Activated naive CD4-positive, alpha-beta T cell treated with anti-CD3 and anti-CD28 coated beads, Interleukin-2, amount 10 ng/mL, durations not matched to agents 7 days and 5 days (primary cell): ENCODE measurements at regions not wholly inside any gene's neighbourhood (a gene's known extent, or its start where the extent isn't known, plus 50 kb on each side); places are given as distances from the start of the nearest gene placed in this dataset.

Source experiments
- CTCF ChIA-PET: fragments of 350-600 bp; sonication (Branson Sonifier 250); formaldehyde crosslinking; loops from one replicate; lab custom pipeline; 2021; ENCODE audit warnings: antibody characterized with exemption; lab: Charles Lee
- DNase-seq: peaks from one replicate; pipeline ENCODE4 v3.0.0-alpha.2; 2020
- H3K27ac Mint-ChIP-seq: one replicate; pipeline ENCODE4 v1.8.0; 2021; ENCODE audit warnings: mild to moderate bottlenecking, moderate library complexity, mixed read lengths
- H3K27me3 Mint-ChIP-seq: one replicate; pipeline ENCODE4 v1.8.0; 2021; ENCODE audit warnings: mild to moderate bottlenecking, mixed read lengths
- H3K36me3 Mint-ChIP-seq: one replicate; pipeline ENCODE4 v1.8.0; 2021; ENCODE audit warnings: mixed read lengths
- H3K4me1 Mint-ChIP-seq: one replicate; pipeline ENCODE4 v1.8.0; 2021; ENCODE audit warnings: mixed read lengths
- H3K4me3 Mint-ChIP-seq: one replicate; pipeline ENCODE4 v1.8.0; 2021; ENCODE audit warnings: mild to moderate bottlenecking, moderate library complexity, mixed read lengths
- H3K9me3 Mint-ChIP-seq: one replicate; pipeline ENCODE4 v1.8.0; 2021; ENCODE audit warnings: mixed read lengths

DNA sequence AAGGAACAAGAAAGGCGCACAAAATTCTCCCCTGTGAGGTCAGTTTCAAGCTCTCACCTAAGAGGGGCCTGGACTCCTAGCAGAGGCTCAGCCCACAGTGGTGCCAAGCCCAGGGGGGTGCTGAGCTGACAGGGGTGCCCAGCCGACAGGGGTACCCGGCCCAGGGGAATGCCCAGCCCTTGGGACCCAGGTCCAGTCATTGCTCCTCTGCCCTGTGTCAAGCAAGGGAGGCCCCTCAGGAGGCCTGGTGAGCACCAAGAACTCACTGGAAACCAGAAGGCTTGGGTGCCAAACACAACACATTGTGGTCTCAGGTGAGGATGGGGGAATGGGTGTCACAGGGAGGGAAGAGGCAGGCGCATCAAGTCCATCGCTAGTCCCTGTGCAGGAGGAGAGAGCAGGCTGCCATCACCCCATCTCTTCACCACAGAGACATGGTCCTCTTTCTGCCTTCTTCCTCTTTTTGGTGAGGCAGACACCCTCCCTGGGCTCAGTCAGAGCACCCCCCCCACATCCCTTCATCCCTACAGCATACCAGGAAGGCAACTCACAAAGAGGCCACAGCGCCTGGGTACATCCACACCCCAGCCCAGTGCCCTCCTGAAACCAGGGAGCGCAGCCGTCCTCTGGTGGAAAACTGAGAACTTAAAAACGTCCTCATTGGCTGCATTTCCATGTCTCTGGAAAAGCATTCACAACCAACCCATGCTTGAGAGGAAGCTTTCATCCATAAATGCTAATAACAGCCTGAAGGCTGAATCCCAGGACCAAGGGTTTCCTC is 111.3 kb downstream of the BANF2 start:
- Mint-ChIP-seq H3K9me3 (no peaks in the 10 kb centered on the region), H3K27ac (no peak overlapping the region), H3K4me3 (no peak overlapping the region), H3K4me1 (no peaks in the 10 kb centered on the region), H3K27me3 (peaks cover 5% of the 10 kb centered on the region), H3K36me3 (no peaks in the 10 kb centered on the region)
- no peak for DNase-seq
- CTCF ChIA-PET = no interaction called here

DNA sequence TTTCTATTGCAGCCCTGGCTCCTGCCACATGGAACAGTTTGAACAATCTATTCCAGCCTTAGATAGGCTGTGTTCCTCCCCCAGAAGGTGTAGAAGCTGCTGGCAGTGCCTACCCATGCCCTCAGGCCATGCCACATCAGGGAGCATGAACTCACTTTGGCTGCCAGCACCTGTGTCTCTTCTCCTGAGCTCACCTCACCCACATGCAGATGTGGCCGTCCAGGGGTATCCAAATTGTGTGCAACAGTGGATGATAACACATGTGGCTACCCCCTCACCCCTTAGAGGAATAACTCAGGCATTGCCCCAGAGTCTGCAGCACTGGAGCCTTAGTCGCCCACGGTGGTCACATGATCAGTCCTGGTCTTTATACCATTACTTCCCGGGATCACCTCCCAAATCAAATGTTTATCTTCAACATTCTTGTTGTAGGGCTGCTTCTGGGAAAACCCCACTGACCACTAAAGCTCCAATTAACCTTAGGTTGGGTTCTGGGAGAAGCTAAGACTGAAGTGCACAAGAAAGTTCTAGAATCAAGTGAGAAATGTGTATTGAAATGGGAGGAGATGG is 110.4 kb downstream of the BANF2 start:
- CTCF ChIA-PET = no interaction called here
- H3K27me3 Mint-ChIP-seq = peaks cover 5% of the 10 kb centered on the region
- H3K4me1 Mint-ChIP-seq = no peaks in the 10 kb centered on the region
- no peaks in the 10 kb centered on the region for H3K9me3 Mint-ChIP-seq
- no peak overlapping the region for H3K4me3 Mint-ChIP-seq
- H3K27ac Mint-ChIP-seq = no peak overlapping the region
- H3K36me3 Mint-ChIP-seq = no peaks in the 10 kb centered on the region
- DNase-seq = no peak

DNA sequence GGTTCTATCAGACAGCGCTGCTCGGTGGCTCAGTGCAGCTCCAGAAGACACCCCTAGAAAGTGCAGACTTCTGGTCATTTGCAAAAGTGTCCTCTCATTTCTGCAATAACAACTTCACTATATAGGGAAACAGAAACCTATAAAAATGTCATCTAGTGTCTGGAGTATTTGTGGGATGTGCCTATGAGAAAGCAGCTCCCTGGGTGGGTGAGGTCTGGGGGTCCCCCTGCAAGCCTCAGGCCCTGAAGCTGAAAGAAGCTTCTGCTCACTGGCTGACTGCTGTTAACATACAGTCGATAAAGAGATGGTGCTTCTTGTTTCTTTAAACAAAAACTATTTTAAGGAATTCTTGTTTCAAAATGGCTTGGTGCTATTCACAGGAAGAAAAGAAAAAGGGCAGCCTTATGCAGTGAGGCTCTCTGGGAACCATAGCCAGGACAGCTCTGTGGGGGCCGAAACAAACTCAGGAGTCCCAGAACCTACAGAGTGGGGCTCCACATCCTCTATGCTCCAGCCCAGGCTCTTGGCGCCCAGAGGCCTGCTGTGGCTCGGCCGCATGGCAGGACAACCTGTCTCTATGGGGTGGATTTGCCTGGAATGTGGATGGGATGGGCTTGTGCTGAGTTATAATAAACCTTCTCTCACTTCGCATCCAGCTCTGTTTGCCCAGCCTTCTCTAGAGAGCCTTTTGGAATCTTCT is 109.7 kb downstream of the BANF2 start:
- CTCF ChIA-PET = interaction anchor here (0.9 kb wide), 1 partner anchor 127 kb away, joined by 4 read pairs; the partner anchor contains the start of gene RRBP1
- Mint-ChIP-seq H3K4me1 (no peaks in the 10 kb centered on the region), H3K4me3 (no peak overlapping the region), H3K36me3 (no peaks in the 10 kb centered on the region), H3K27ac (no peak overlapping the region), H3K9me3 (no peaks in the 10 kb centered on the region), H3K27me3 (peaks cover 5% of the 10 kb centered on the region)
- no peak for DNase-seq

DNA sequence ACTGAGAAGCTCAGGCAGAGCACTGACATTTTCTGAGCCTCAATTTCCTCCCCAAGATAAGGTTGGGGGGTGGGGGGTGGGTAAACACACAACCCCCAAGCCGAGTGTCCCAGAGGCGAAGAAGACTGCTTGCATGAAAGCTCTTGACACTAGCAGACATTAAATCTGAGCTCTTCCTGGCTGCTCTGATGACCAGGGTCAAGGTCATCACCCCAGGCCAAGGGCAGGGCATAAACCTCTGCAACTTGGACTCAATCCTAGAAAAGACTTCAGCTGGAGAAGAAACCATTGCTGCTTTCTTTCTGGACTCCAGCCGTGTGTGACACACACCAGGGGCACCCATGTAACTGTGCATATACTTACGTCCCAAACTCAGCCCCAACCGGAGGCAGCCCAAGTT is 109.0 kb downstream of the BANF2 start:
- no peak for DNase-seq
- H3K9me3 Mint-ChIP-seq = no peaks in the 10 kb centered on the region
- H3K4me1 Mint-ChIP-seq = no peaks in the 10 kb centered on the region
- H3K27me3 Mint-ChIP-seq = peaks cover 5% of the 10 kb centered on the region
- H3K4me3 Mint-ChIP-seq = no peak overlapping the region
- CTCF ChIA-PET = interaction anchor here (0.9 kb wide), 1 partner anchor 126 kb away, joined by 4 read pairs; the partner anchor contains the start of gene RRBP1
- no peak overlapping the region for H3K27ac Mint-ChIP-seq
- no peaks in the 10 kb centered on the region for H3K36me3 Mint-ChIP-seq

DNA sequence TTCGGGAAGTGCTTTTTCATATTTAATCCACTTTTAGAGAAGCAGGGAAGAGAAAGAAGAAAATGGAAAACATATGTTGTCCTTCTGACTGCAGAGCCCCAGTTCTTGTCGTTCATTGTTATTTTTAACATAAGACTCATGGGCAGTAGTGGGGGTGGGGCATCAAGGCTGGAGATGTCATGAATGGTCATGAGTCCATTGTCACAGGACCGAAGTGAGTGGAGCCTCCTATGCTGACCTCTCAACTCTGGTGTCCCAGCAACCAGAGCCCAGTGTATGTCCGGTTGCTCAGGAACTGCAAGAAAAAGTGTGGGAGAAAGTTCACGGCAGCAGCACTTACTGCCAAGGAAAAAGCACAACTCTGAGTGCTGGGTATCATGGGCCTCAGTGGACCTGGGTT is 108.6 kb downstream of the BANF2 start:
- Mint-ChIP-seq H3K27ac (no peak overlapping the region), H3K9me3 (no peaks in the 10 kb centered on the region), H3K4me3 (no peak overlapping the region), H3K4me1 (no peaks in the 10 kb centered on the region), H3K27me3 (peaks cover 5% of the 10 kb centered on the region), H3K36me3 (no peaks in the 10 kb centered on the region)
- no peak for DNase-seq
- CTCF ChIA-PET = no interaction called here

DNA sequence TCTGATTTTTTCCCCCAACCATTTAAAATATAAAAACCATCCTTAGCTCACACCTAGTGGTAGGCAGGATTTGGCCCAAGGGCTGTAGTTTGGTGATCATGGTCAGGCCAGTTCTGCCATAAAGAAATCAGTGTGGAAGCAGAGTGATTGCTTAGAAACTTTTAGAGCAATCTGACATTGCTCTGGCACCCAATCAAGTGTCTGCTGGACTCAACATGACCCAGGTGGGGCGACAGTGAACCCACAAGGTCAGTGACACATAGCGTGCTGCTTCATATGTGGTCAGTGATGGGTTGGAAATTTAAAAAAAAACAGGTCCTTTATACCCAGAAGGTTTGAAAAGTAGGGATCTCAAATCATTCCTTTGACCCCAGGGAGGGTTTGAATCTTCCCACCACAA is 107.9 kb downstream of the BANF2 start:
- no peaks in the 10 kb centered on the region for H3K36me3 Mint-ChIP-seq
- peaks cover 5% of the 10 kb centered on the region for H3K27me3 Mint-ChIP-seq
- H3K9me3 Mint-ChIP-seq = no peaks in the 10 kb centered on the region
- no peak overlapping the region for H3K27ac Mint-ChIP-seq
- CTCF ChIA-PET = no interaction called here
- DNase-seq = no peak
- no peak overlapping the region for H3K4me3 Mint-ChIP-seq
- no peaks in the 10 kb centered on the region for H3K4me1 Mint-ChIP-seq

DNA sequence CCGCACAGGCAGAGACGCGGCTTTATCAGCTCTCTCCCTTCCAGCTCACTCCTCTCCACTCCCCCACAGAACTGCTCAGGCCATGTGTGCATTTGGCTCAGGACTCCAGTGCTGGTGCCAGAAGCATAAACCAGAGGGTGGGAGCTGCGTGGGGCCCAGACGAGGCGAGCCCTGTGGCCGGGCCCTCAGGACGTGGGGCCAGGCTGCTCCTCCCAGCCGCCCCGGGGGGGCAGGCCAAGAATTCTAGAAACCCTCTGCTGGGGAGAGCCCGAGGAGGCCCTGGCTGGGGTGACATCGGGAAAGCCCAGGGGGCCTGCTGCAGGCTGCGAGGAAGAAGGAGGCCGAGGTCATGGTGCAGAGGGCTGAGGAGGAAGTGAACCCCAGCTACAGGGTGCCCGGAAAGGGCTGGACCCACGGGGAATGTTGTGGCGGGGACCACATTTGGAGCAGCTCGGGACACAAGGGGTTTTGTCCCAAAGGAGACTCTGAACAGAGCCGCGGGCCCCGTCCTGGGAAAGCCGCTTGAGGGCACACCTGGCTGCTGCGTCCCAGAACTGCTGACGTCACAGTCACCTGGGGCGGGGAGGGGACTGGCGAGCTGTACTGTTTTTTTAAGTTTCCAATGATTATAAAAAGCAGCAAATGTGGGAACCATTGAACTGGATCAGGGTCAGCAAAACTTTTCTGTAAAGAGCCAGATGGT is 107.1 kb downstream of the BANF2 start:
- Mint-ChIP-seq H3K27ac (no peak overlapping the region), H3K27me3 (peaks cover 5% of the 10 kb centered on the region), H3K4me3 (no peak overlapping the region), H3K9me3 (no peaks in the 10 kb centered on the region), H3K36me3 (no peaks in the 10 kb centered on the region), H3K4me1 (no peaks in the 10 kb centered on the region)
- no peak for DNase-seq
- CTCF ChIA-PET = no interaction called here

DNA sequence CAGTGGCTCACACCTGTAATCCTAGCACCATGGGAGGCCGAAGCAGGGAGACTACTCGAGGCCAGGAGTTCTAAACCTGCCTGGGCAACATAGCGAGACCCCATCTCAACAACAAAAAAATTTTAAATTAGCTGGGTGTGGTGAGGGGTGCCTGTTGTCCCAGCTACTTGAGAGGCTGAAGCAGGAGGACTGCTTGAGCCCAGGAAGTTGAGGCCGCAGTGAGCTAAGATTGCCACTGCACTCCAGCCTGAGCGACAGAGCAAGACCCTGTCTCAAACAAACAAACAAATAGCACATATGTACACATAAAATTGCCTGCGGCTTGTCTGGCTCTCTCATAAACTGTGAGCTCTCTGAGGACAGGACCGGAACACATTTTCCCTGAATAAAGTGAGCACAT is 106.3 kb downstream of the BANF2 start:
- H3K9me3 Mint-ChIP-seq = no peaks in the 10 kb centered on the region
- no peak overlapping the region for H3K27ac Mint-ChIP-seq
- H3K4me3 Mint-ChIP-seq = no peak overlapping the region
- H3K4me1 Mint-ChIP-seq = no peaks in the 10 kb centered on the region
- H3K27me3 Mint-ChIP-seq = peaks cover 4% of the 10 kb centered on the region
- H3K36me3 Mint-ChIP-seq = no peaks in the 10 kb centered on the region
- DNase-seq = no peak
- CTCF ChIA-PET = no interaction called here

DNA sequence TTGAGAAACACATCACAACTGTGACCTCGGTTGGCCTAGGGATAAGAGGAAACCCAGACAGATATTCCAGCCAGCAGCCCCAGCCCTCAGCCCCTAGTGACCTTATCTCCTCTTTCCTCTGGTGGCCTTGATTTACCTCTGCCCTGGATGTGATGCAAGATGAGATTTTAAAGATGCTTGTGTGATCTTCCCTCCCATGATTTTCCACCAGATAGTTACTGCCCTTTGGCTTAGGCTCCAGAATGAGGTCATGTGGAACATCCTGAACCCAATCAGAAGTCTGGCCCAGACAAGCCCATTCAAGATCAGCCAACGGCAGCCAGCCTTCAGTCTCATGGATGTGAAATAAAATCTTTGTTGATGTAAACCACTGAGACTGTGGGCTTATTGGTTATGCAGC is 104.0 kb downstream of the BANF2 start:
- H3K9me3 Mint-ChIP-seq = no peaks in the 10 kb centered on the region
- no peaks in the 10 kb centered on the region for H3K36me3 Mint-ChIP-seq

DNA sequence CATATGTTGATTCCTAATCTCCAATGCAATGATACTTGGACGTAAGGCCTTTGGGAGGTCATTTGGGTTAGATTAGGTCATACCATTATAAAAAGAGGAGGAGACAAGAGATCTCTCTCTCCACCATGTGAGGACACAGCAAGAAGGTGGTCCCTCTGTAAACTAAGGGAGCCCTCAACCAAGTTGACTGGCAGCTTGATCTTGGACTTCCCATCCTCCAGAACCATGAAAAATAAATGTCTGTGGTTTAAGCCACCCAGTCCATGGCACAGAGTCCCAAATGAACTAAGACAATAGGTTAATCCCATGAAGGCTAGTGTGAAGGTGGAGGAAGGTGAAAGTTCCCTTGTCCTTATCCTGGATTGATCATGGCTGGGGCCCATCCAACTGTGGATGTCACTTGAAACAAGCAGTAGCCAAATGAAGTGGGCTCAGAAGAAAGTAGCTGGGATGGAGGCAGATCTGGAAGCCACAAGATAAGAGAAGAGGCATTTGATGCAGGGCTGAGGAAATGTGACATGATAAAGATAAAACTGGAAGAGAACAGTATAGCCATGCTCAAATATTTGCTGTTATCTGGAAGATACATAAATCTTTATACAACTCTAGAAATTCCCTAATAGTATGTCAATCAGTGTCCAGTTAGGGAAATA is 99.9 kb downstream of the BANF2 start:
- no peaks in the 10 kb centered on the region for H3K36me3 Mint-ChIP-seq

More for the DNA sequence above, 104.0 kb downstream of the BANF2 start:
- DNase-seq = no peak
- Mint-ChIP-seq H3K27ac (no peak overlapping the region), H3K4me1 (no peaks in the 10 kb centered on the region), H3K27me3 (peaks cover 7% of the 10 kb centered on the region), H3K4me3 (no peak overlapping the region)
- CTCF ChIA-PET = no interaction called here

DNA sequence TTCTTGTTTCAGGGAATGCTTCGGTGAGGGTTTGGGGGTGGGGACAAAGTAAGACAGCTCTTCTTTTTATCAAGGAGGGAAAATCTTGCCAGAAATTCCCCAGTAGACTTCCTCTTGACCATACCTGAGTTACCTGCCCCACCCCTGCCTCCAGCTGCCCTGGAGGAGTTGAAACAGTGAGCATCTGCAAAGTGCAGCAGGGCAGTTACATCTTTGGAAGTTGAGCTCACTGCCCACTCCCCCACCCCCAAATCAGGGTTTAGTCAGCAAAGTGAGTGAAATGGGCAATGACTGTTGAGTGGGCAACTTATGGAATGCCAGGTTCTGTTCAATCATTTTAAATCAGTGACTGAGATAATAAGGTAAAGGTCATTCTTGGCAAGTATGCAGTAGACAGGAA is 98.8 kb downstream of the BANF2 start:
- DNase-seq = no peak
- CTCF ChIA-PET = no interaction called here
- Mint-ChIP-seq H3K9me3 (no peaks in the 10 kb centered on the region), H3K4me1 (peaks cover 3% of the 10 kb centered on the region), H3K4me3 (no peak overlapping the region), H3K27ac (no peak overlapping the region), H3K27me3 (peaks cover 41% of the 10 kb centered on the region), H3K36me3 (no peaks in the 10 kb centered on the region)

More for the DNA sequence above, 99.9 kb downstream of the BANF2 start:
- Mint-ChIP-seq H3K27me3 (peaks cover 38% of the 10 kb centered on the region), H3K9me3 (no peaks in the 10 kb centered on the region), H3K27ac (no peak overlapping the region), H3K4me1 (peaks cover 3% of the 10 kb centered on the region), H3K4me3 (no peak overlapping the region)
- CTCF ChIA-PET = no interaction called here
- no peak for DNase-seq

DNA sequence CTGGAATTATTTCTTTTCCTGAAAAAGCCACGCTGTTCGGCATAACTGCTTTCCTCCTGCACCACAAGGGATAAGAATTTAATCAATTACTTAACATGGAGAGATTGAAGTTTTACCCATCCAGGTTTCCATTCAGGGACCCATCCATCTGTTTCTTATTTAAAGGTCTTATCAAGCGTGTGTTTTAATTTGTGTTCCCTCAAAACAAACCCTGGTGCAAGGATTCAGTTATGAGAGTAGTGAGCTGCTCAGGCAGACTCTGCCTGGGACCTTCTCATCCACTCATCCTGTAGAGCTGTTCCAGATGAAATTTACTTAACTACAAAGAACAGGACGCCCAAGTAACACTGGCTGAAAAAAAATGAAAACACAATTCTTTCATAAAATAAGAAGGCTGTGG is 97.8 kb downstream of the BANF2 start:
- no peak overlapping the region for H3K27ac Mint-ChIP-seq
- no peak overlapping the region for H3K4me3 Mint-ChIP-seq
- CTCF ChIA-PET = no interaction called here
- H3K9me3 Mint-ChIP-seq = no peaks in the 10 kb centered on the region
- DNase-seq = no peak
- peaks cover 3% of the 10 kb centered on the region for H3K4me1 Mint-ChIP-seq
- peaks cover 41% of the 10 kb centered on the region for H3K27me3 Mint-ChIP-seq
- H3K36me3 Mint-ChIP-seq = no peaks in the 10 kb centered on the region

DNA sequence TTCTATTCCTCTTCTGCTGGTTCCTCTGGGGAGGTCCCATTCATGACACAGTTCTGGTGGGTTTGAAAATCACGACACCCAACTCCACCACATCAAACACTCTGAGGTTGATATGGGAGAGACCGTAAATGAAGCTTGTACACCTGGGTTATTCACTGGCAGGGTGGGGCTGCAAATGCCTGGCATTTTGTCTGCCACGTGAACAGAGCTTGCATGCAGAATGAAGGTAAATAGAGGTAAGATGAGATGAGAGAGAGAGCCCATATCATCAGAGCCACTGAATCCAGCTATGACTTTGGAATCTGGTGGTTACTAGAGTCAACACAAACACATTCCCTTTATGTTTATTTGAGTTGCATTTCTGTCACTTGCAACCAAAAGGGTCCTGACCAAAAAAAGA is 97.4 kb downstream of the BANF2 start:
- CTCF ChIA-PET = no interaction called here
- Mint-ChIP-seq H3K27ac (no peak overlapping the region), H3K27me3 (peaks cover 41% of the 10 kb centered on the region), H3K9me3 (no peaks in the 10 kb centered on the region), H3K4me3 (no peak overlapping the region), H3K36me3 (no peaks in the 10 kb centered on the region), H3K4me1 (peaks cover 3% of the 10 kb centered on the region)
- DNase-seq = no peak

DNA sequence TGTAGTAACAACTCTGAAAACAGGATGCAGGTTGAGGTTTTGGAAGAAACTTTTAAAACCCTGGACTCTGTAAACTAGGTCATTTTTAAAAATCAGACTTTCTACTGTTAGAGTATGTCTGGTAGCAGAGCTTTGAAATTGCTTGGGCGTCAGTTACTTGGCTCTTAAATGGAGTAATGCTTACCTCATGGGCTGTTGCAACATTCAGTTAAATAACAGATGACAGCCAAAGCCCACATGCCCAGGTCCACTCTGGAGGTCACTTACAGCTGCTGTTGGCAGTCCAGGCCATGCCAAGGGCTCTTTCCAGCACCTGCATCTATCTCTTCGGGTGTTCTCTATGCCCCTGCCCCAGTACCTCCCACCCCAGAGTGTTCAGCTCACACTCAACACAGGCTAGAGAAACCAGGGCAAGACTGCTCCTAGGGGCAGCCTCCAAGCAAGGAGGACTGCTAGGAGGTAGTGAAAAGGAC is 96.4 kb downstream of the BANF2 start:
- H3K27me3 Mint-ChIP-seq = peaks cover 46% of the 10 kb centered on the region
- H3K4me1 Mint-ChIP-seq = peaks cover 3% of the 10 kb centered on the region
- no peak for DNase-seq
- no peak overlapping the region for H3K4me3 Mint-ChIP-seq
- H3K36me3 Mint-ChIP-seq = no peaks in the 10 kb centered on the region
- H3K9me3 Mint-ChIP-seq = no peaks in the 10 kb centered on the region
- CTCF ChIA-PET = no interaction called here
- no peak overlapping the region for H3K27ac Mint-ChIP-seq
